CD14-positive monocyte (primary cell): ENCODE measurements at regions not wholly inside any gene's neighbourhood (a gene's known extent, or its start where the extent isn't known, plus 50 kb on each side); places are given as distances from the start of the nearest gene placed in this dataset.

Experiments
- DNase-seq, 3 donors: peaks; one replicate each; pipeline ENCODE4 v3.0.0-alpha.2; 2011 to 2022
- H2AFZ ChIP-seq: 2 replicates; pipeline ENCODE4 v1.6.0; 2012; ENCODE audit warnings: mild to moderate bottlenecking, low read depth, low read length, inconsistent platforms; ENCODE audit not compliant: insufficient read depth, poor library complexity, severe bottlenecking
- H3K27ac ChIP-seq, 2 donors: 1 replicate in 1 of 2; 2 replicates in 1 of 2; pipeline ENCODE4 v1.5.1; 2012 to 2013; ENCODE audit warnings: low read length in 2 of 2, control low read depth in 1 of 2, inconsistent platforms in 1 of 2, low read depth in 1 of 2, mild to moderate bottlenecking in 1 of 2
- H3K27me3 ChIP-seq, 2 donors: one replicate each; pipeline versions ENCODE4 v1.6.0 to v1.6.1; 2011 to 2013; ENCODE audit warnings: low read length in 2 of 2; ENCODE audit not compliant: control insufficient read depth in 2 of 2, insufficient read depth in 2 of 2
- H3K36me3 ChIP-seq, 2 donors: replicated peaks in 1 of 2; 1 replicate in 1 of 2; 2 replicates in 1 of 2; pipeline versions ENCODE4 v1.5.1 to v1.6.1; 2012 to 2013; ENCODE audit warnings: low read length in 2 of 2, control low read depth in 1 of 2, inconsistent platforms in 1 of 2, mild to moderate bottlenecking in 1 of 2; ENCODE audit not compliant: insufficient read depth in 2 of 2, control insufficient read depth in 1 of 2
- H3K4me1 ChIP-seq, 2 donors: 1 replicate in 1 of 2; 2 replicates in 1 of 2; pipeline versions ENCODE4 v1.5.1 to v1.6.1; 2012 to 2013; ENCODE audit warnings: low read length in 2 of 2, control low read depth in 1 of 2, inconsistent platforms in 1 of 2, mild to moderate bottlenecking in 1 of 2, moderate library complexity in 1 of 2; ENCODE audit not compliant: insufficient read depth in 2 of 2, control insufficient read depth in 1 of 2
- H3K4me2 ChIP-seq: replicated peaks from 2 replicates; pipeline ENCODE3; 2012; ENCODE audit warnings: low read length, moderate library complexity, mild to moderate bottlenecking; ENCODE audit not compliant: poor library complexity, severe bottlenecking; ENCODE audit errors: extremely low read depth
- H3K4me3 ChIP-seq, 3 experiments: fragments of 200-600 bp in 1 of 3; sonication (generic) in 1 of 3; replicated peaks in 1 of 3; 1 replicate in 2 of 3; 2 replicates in 1 of 3; pipeline ENCODE4 v1.5.1; 2011 to 2013; ENCODE audit warnings: low read length in 3 of 3, mild to moderate bottlenecking in 3 of 3, control low read depth in 2 of 3, low read depth in 2 of 3, inconsistent platforms in 1 of 3, moderate library complexity in 1 of 3
- H3K79me2 ChIP-seq: 2 replicates; pipeline ENCODE4 v1.6.0; 2012; ENCODE audit warnings: mild to moderate bottlenecking, control low read depth, inconsistent platforms, low read length, moderate library complexity; ENCODE audit not compliant: insufficient read depth
- H3K9ac ChIP-seq: 2 replicates; pipeline ENCODE4 v1.6.0; 2017; ENCODE audit warnings: low read length, mild to moderate bottlenecking; ENCODE audit not compliant: insufficient read depth, poor library complexity, severe bottlenecking
- H3K9me3 ChIP-seq, 2 donors: replicated peaks in 1 of 2; 1 replicate in 1 of 2; 2 replicates in 1 of 2; pipeline versions ENCODE4 v1.5.1 to v1.6.1; 2012 to 2013; ENCODE audit warnings: low read length in 2 of 2, control low read depth in 1 of 2; ENCODE audit not compliant: control insufficient read depth in 1 of 2, insufficient read depth in 1 of 2
- H4K20me1 ChIP-seq: 2 replicates; pipeline ENCODE4 v1.6.0; 2012; ENCODE audit warnings: mild to moderate bottlenecking, low read length, control low read depth, moderate library complexity; ENCODE audit not compliant: insufficient read depth
- H3K27ac Mint-ChIP-seq, 7 donors: one replicate each; pipeline ENCODE4 v1.8.0; 2020; ENCODE audit warnings: mild to moderate bottlenecking in 7 of 7, mixed read lengths in 7 of 7, moderate library complexity in 6 of 7, inconsistent platforms in 2 of 7
- H3K27me3 Mint-ChIP-seq, 3 donors: one replicate each; pipeline ENCODE4 v1.8.0; 2021 to 2022; ENCODE audit warnings: low read depth in 3 of 3, mild to moderate bottlenecking in 3 of 3, mixed read lengths in 3 of 3, moderate library complexity in 3 of 3, inconsistent platforms in 1 of 3
- H3K36me3 Mint-ChIP-seq, 2 donors: one replicate each; pipeline ENCODE4 v1.8.0; 2020; ENCODE audit warnings: mixed read lengths in 2 of 2, inconsistent platforms in 1 of 2, mild to moderate bottlenecking in 1 of 2
- H3K4me1 Mint-ChIP-seq: one replicate; pipeline ENCODE4 v1.8.0; 2020; ENCODE audit warnings: mild to moderate bottlenecking, mixed read lengths
- H3K4me3 Mint-ChIP-seq, 2 donors: one replicate each; pipeline ENCODE4 v1.8.0; 2020; ENCODE audit warnings: mild to moderate bottlenecking in 2 of 2, mixed read lengths in 2 of 2, moderate library complexity in 1 of 2
- H3K9me3 Mint-ChIP-seq, 7 donors: one replicate each; pipeline ENCODE4 v1.8.0; 2020 to 2022; ENCODE audit warnings: mixed read lengths in 7 of 7, mild to moderate bottlenecking in 6 of 7, moderate library complexity in 6 of 7, inconsistent platforms in 2 of 7
- CTCF ChIP-seq: fragments of 200-600 bp; IDR thresholded peaks from one replicate; pipeline ENCODE4 v1.8.0; 2022; ENCODE audit warnings: antibody characterized with exemption, mild to moderate bottlenecking
- WGBS: methylation state at CpG from one replicate; pipeline ENCODE4 v1.1.5; 2013; ENCODE audit warnings: missing lambda C conversion rate; ENCODE audit not compliant: insufficient coverage; 5-methylcytosine and 5-hydroxymethylcytosine counted together
- intact Hi-C, 2 donors: fragments of 100-400 bp; cut with micrococcal nuclease; formaldehyde crosslinking; loops; one replicate each; pipeline versions ENCODE4 v1.15.0 to v1.15.1; 2023

- peak overlapping the region in 6 of 7 donors; percentile 9 to 72 (median 41) for H3K27ac Mint-ChIP-seq
- H3K4me1 Mint-ChIP-seq, result peaks cover 40% of the 10 kb centered on the region
- no peaks in the 10 kb centered on the region for H4K20me1 ChIP-seq
- H3K36me3 Mint-ChIP-seq, result no peaks in the 10 kb centered on the region
- H3K4me1 ChIP-seq, result peaks cover 28 to 42% of the 10 kb centered on the region in 2 donors
- H2AFZ ChIP-seq, result peak overlapping the region; percentile 57
- H3K79me2 ChIP-seq, result no peaks in the 10 kb centered on the region
- no peak for DNase-seq
- peak overlapping the region; percentile 16 for H3K9ac ChIP-seq
- H3K4me2 ChIP-seq, result peak overlapping the region; percentile 46
- WGBS, result 7% methylated on average over 3 of the region's 5 CpGs
- intact Hi-C loops, result no loop called here
- no peak for TF ChIP-seq CTCF
- H3K27ac ChIP-seq, result peak overlapping the region in 1 of 2 donors; percentile 65
- no peaks in the 10 kb centered on the region for H3K27me3 ChIP-seq
- H3K4me3 Mint-ChIP-seq, result peak overlapping the region in 1 of 2 donors; percentile 65
- no peaks in the 10 kb centered on the region for H3K36me3 ChIP-seq
- peaks cover 2 to 8% (median 6%) of the 10 kb centered on the region in 7 donors for H3K9me3 Mint-ChIP-seq
- no peaks in the 10 kb centered on the region for H3K27me3 Mint-ChIP-seq
- H3K9me3 ChIP-seq, result peaks cover 0 to 3% of the 10 kb centered on the region in 2 donors
- peak overlapping the region in 2 of 3 experiments; percentile 16 to 49 for H3K4me3 ChIP-seq
These were observed 207.1 kb downstream of the TDRD15 start for GRCh38 chr2:21330786-21331391.

- H3K27me3 ChIP-seq, result no peaks in the 10 kb centered on the region
- Mint-ChIP-seq H3K36me3 (no peaks in the 10 kb centered on the region), H3K4me1 (peaks cover 40% of the 10 kb centered on the region), H3K9me3 (peaks cover 8 to 17% (median 15%) of the 10 kb centered on the region in 7 donors), H3K27me3 (no peaks in the 10 kb centered on the region), H3K27ac (no peak overlapping the region), H3K4me3 (no peak overlapping the region)
- peaks cover 0 to 11% of the 10 kb centered on the region in 2 donors for H3K9me3 ChIP-seq
- intact Hi-C loops, result no loop called here
- no peaks in the 10 kb centered on the region for H3K79me2 ChIP-seq
- H3K36me3 ChIP-seq, result no peaks in the 10 kb centered on the region
- no peak for DNase-seq
- no peaks in the 10 kb centered on the region for H4K20me1 ChIP-seq
- H3K9ac ChIP-seq, result no peak overlapping the region
- no peak for TF ChIP-seq CTCF
- H3K4me2 ChIP-seq, result no peak overlapping the region
- no CpG with 5 or more reads among the region's 3 CpGs for WGBS
- H2AFZ ChIP-seq, result no peak overlapping the region
- no peak overlapping the region for H3K27ac ChIP-seq
- no peak overlapping the region for H3K4me3 ChIP-seq
- peaks cover 28 to 42% of the 10 kb centered on the region in 2 donors for H3K4me1 ChIP-seq
These were observed 208.0 kb downstream of the TDRD15 start for GRCh38 chr2:21331625-21332370.
